ENCODE measurements at regions not wholly inside any gene's neighbourhood (a gene's known extent, or its start where the extent isn't known, plus 50 kb on each side); places are given as distances from the start of the nearest gene placed in this dataset.

GRCh38 chr7:17130281-17131059 is 168.0 kb upstream of the AHR start:
- H3K4me1 ChIP-seq (ENCODE audit: control insufficient read depth in 3 of 3, insufficient read depth in 2 of 3, low read depth in 1 of 3, low read length in 2 of 3), result peaks cover 0 to 28% (median 0%) of the 10 kb centered on the region in 3 donors
- no peak overlapping the region for H3K4me3 ChIP-seq (ENCODE audit: low read depth in 1 of 3, low read length in 3 of 3)
- H3K27ac ChIP-seq (ENCODE audit: low read depth in 1 of 3, low read length in 2 of 3), result no peak overlapping the region
- H3K36me3 ChIP-seq (ENCODE audit: control insufficient read depth in 3 of 3, insufficient read depth in 2 of 3, low read depth in 1 of 3, low read length in 3 of 3), result no peaks in the 10 kb centered on the region
- FAIRE-seq, result no peak
- no peaks in the 10 kb centered on the region for H3K27me3 ChIP-seq (ENCODE audit: control insufficient read depth in 3 of 3, insufficient read depth in 3 of 3, low read length in 3 of 3)
- no peaks in the 10 kb centered on the region for H3K9me3 ChIP-seq (ENCODE audit: control insufficient read depth in 2 of 2, insufficient read depth in 1 of 2, low read depth in 1 of 2, low read length in 1 of 2)
- WGBS, 3 donors, result 45 to 66% (median 61%) methylated on average over 5 of the region's 5 CpGs
- peak in 1 of 2 donors; percentile 72 for DNase-seq

DNA sequence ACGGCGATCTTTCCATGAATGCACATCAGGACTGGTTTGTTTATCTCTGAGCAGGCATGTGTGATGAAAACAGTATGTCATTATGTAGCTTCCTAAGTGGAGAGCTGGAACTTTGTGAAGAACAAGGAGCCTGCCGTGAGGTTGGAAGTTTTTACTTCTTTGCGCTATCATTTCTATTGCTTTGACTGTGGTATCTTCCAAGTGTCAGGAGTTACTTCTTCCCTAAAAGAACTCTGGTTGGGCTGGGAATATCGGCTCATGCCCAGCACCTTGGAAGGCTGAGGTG is 167.4 kb upstream of the AHR start:
- H3K4me3 ChIP-seq (ENCODE audit: low read depth in 1 of 3, low read length in 3 of 3), result no peak overlapping the region
- 61 to 88% (median 85%) methylated on average over 5 of the region's 5 CpGs for WGBS, 3 donors
- H3K36me3 ChIP-seq (ENCODE audit: control insufficient read depth in 3 of 3, insufficient read depth in 2 of 3, low read depth in 1 of 3, low read length in 3 of 3), result no peaks in the 10 kb centered on the region
- H3K9me3 ChIP-seq (ENCODE audit: control insufficient read depth in 2 of 2, insufficient read depth in 1 of 2, low read depth in 1 of 2, low read length in 1 of 2), result no peaks in the 10 kb centered on the region
- no peak for DNase-seq
- no peak for FAIRE-seq
- H3K4me1 ChIP-seq (ENCODE audit: control insufficient read depth in 3 of 3, insufficient read depth in 2 of 3, low read depth in 1 of 3, low read length in 2 of 3), result peaks cover 0 to 27% (median 0%) of the 10 kb centered on the region in 3 donors
- no peaks in the 10 kb centered on the region for H3K27me3 ChIP-seq (ENCODE audit: control insufficient read depth in 3 of 3, insufficient read depth in 3 of 3, low read length in 3 of 3)
- H3K27ac ChIP-seq (ENCODE audit: low read depth in 1 of 3, low read length in 2 of 3), result no peak overlapping the region

DNA sequence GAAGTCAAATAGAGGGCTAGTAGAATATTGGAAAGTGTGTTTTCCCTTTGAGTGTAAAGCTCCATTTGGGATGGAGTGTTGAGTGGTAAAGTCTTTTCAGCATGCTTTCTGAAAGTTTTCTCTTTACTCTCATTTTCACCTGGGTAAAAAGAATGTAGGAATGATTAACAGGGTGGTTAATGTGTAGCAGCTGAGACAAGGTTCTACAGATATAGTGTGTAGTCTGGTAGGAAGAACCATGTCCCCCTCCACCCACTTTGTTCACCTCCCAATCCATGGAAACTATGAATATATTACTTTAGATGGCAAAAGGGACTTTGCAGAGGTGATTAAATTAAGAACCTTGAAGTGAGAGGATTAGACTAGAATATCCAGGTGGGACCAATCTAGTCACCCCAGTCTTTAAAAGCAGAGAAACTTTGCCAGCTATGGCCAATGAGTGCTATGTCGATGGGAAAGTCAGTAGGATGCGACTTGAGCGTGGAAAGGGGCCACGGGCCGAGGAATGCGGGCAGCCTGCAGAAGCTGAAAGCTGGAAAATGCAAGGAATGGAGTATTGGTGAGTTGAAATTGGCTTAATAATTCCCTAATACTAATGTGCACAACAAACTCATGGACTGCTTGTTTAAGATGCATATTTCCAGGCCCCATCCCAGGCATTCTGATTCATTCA is 166.3 kb upstream of the AHR start:
- 95 to 98% (median 97%) methylated on average over 6 of the region's 6 CpGs for WGBS, 3 donors
- Histone ChIP-seq H3K36me3 (ENCODE audit: control insufficient read depth in 3 of 3, insufficient read depth in 2 of 3, low read depth in 1 of 3, low read length in 3 of 3) (no peaks in the 10 kb centered on the region), H3K9me3 (ENCODE audit: control insufficient read depth in 2 of 2, insufficient read depth in 1 of 2, low read depth in 1 of 2, low read length in 1 of 2) (no peaks in the 10 kb centered on the region), H3K27me3 (ENCODE audit: control insufficient read depth in 3 of 3, insufficient read depth in 3 of 3, low read length in 3 of 3) (no peaks in the 10 kb centered on the region), H3K27ac (ENCODE audit: low read depth in 1 of 3, low read length in 2 of 3) (peak overlapping the region in 1 of 3 donors; percentile 16), H3K4me3 (ENCODE audit: low read depth in 1 of 3, low read length in 3 of 3) (no peak overlapping the region), H3K4me1 (ENCODE audit: control insufficient read depth in 3 of 3, insufficient read depth in 2 of 3, low read depth in 1 of 3, low read length in 2 of 3) (peaks cover 0 to 21% (median 0%) of the 10 kb centered on the region in 3 donors)
- DNase-seq, result peak in 1 of 2 donors; percentile 64
- no peak for FAIRE-seq

GRCh38 chr7:17132726-17133125 is 165.7 kb upstream of the AHR start:
- no peak for FAIRE-seq
- no peak for DNase-seq
- H3K27ac ChIP-seq (ENCODE audit: low read depth in 1 of 3, low read length in 2 of 3), result no peak overlapping the region
- no peaks in the 10 kb centered on the region for H3K36me3 ChIP-seq (ENCODE audit: control insufficient read depth in 3 of 3, insufficient read depth in 2 of 3, low read depth in 1 of 3, low read length in 3 of 3)
- no peak overlapping the region for H3K4me3 ChIP-seq (ENCODE audit: low read depth in 1 of 3, low read length in 3 of 3)
- WGBS, 3 donors, result 55 to 63% (median 61%) methylated on average over 3 of the region's 3 CpGs
- no peaks in the 10 kb centered on the region for H3K27me3 ChIP-seq (ENCODE audit: control insufficient read depth in 3 of 3, insufficient read depth in 3 of 3, low read length in 3 of 3)
- H3K4me1 ChIP-seq (ENCODE audit: control insufficient read depth in 3 of 3, insufficient read depth in 2 of 3, low read depth in 1 of 3, low read length in 2 of 3), result peaks cover 0 to 17% (median 0%) of the 10 kb centered on the region in 3 donors
- no peaks in the 10 kb centered on the region for H3K9me3 ChIP-seq (ENCODE audit: control insufficient read depth in 2 of 2, insufficient read depth in 1 of 2, low read depth in 1 of 2, low read length in 1 of 2)

DNA sequence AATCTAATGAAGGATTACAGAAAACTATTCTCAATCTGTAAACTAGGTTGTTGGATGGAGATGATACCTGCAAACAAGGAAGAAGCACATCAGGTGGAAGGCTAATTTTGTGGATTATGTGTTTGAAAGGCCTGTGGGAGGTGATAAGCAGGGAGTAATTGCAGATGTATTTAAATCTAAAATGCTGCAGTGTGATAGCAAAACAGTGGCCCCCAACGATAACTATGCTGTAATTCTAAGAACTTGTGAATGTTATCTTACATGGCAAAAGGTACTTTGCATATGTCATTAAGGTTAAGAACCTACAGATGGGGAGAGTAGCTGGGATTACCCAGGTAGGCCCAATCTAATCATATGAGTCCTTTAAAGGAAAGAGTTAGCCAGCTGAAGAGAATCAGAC is 164.5 kb upstream of the AHR start:
- H3K9me3 ChIP-seq (ENCODE audit: control insufficient read depth in 2 of 2, insufficient read depth in 1 of 2, low read depth in 1 of 2, low read length in 1 of 2), result no peaks in the 10 kb centered on the region
- WGBS, 3 donors, result 79 to 96% (median 83%) methylated on average over 1 of the region's 1 CpG

GRCh38 chr7:17134786-17135185 is 163.7 kb upstream of the AHR start:
- Histone ChIP-seq H3K27ac (ENCODE audit: low read depth in 1 of 3, low read length in 2 of 3) (no peak overlapping the region), H3K4me1 (ENCODE audit: control insufficient read depth in 3 of 3, insufficient read depth in 2 of 3, low read depth in 1 of 3, low read length in 2 of 3) (peaks cover 0 to 19% (median 0%) of the 10 kb centered on the region in 3 donors), H3K27me3 (ENCODE audit: control insufficient read depth in 3 of 3, insufficient read depth in 3 of 3, low read length in 3 of 3) (no peaks in the 10 kb centered on the region), H3K4me3 (ENCODE audit: low read depth in 1 of 3, low read length in 3 of 3) (no peak overlapping the region), H3K36me3 (ENCODE audit: control insufficient read depth in 3 of 3, insufficient read depth in 2 of 3, low read depth in 1 of 3, low read length in 3 of 3) (no peaks in the 10 kb centered on the region), H3K9me3 (ENCODE audit: control insufficient read depth in 2 of 2, insufficient read depth in 1 of 2, low read depth in 1 of 2, low read length in 1 of 2) (no peaks in the 10 kb centered on the region)
- no peak for DNase-seq
- no peak for FAIRE-seq
- 68 to 87% (median 82%) methylated on average over 1 of the region's 1 CpG for WGBS, 3 donors

More for the DNA sequence above, 164.5 kb upstream of the AHR start:
- FAIRE-seq, result no peak
- Histone ChIP-seq H3K4me3 (ENCODE audit: low read depth in 1 of 3, low read length in 3 of 3) (no peak overlapping the region), H3K36me3 (ENCODE audit: control insufficient read depth in 3 of 3, insufficient read depth in 2 of 3, low read depth in 1 of 3, low read length in 3 of 3) (no peaks in the 10 kb centered on the region), H3K27ac (ENCODE audit: low read depth in 1 of 3, low read length in 2 of 3) (no peak overlapping the region), H3K27me3 (ENCODE audit: control insufficient read depth in 3 of 3, insufficient read depth in 3 of 3, low read length in 3 of 3) (no peaks in the 10 kb centered on the region), H3K4me1 (ENCODE audit: control insufficient read depth in 3 of 3, insufficient read depth in 2 of 3, low read depth in 1 of 3, low read length in 2 of 3) (peaks cover 0 to 19% (median 0%) of the 10 kb centered on the region in 3 donors)
- no peak for DNase-seq

GRCh38 chr7:17136126-17136525 is 162.3 kb upstream of the AHR start:
- no peak for FAIRE-seq
- Histone ChIP-seq H3K27me3 (ENCODE audit: control insufficient read depth in 3 of 3, insufficient read depth in 3 of 3, low read length in 3 of 3) (no peaks in the 10 kb centered on the region), H3K9me3 (ENCODE audit: control insufficient read depth in 2 of 2, insufficient read depth in 1 of 2, low read depth in 1 of 2, low read length in 1 of 2) (no peaks in the 10 kb centered on the region), H3K27ac (ENCODE audit: low read depth in 1 of 3, low read length in 2 of 3) (no peak overlapping the region), H3K36me3 (ENCODE audit: control insufficient read depth in 3 of 3, insufficient read depth in 2 of 3, low read depth in 1 of 3, low read length in 3 of 3) (no peaks in the 10 kb centered on the region), H3K4me1 (ENCODE audit: control insufficient read depth in 3 of 3, insufficient read depth in 2 of 3, low read depth in 1 of 3, low read length in 2 of 3) (peaks cover 0 to 13% (median 0%) of the 10 kb centered on the region in 3 donors), H3K4me3 (ENCODE audit: low read depth in 1 of 3, low read length in 3 of 3) (no peak overlapping the region)
- 80 to 82% (median 82%) methylated on average over 6 of the region's 6 CpGs for WGBS, 3 donors
- DNase-seq, result no peak

GRCh38 chr7:17139081-17139480 is 159.4 kb upstream of the AHR start:
- Histone ChIP-seq H3K9me3 (ENCODE audit: control insufficient read depth in 2 of 2, insufficient read depth in 1 of 2, low read depth in 1 of 2, low read length in 1 of 2) (no peaks in the 10 kb centered on the region), H3K4me1 (ENCODE audit: control insufficient read depth in 3 of 3, insufficient read depth in 2 of 3, low read depth in 1 of 3, low read length in 2 of 3) (peaks cover 0 to 8% (median 7%) of the 10 kb centered on the region in 3 donors), H3K27ac (ENCODE audit: low read depth in 1 of 3, low read length in 2 of 3) (peak overlapping the region in 2 of 3 donors; percentile 40 to 64), H3K4me3 (ENCODE audit: low read depth in 1 of 3, low read length in 3 of 3) (no peak overlapping the region), H3K36me3 (ENCODE audit: control insufficient read depth in 3 of 3, insufficient read depth in 2 of 3, low read depth in 1 of 3, low read length in 3 of 3) (no peaks in the 10 kb centered on the region), H3K27me3 (ENCODE audit: control insufficient read depth in 3 of 3, insufficient read depth in 3 of 3, low read length in 3 of 3) (no peaks in the 10 kb centered on the region)
- 39 to 61% (median 45%) methylated on average over 1 of the region's 1 CpG for WGBS, 3 donors
- FAIRE-seq, result no peak
- DNase-seq, result peak in 1 of 2 donors; percentile 49

All from small intestine (tissue), 7 donors.